GM23338 (cell line): ENCODE measurements at regions not wholly inside any gene's neighbourhood (a gene's known extent, or its start where the extent isn't known, plus 50 kb on each side); places are given as distances from the start of the nearest gene placed in this dataset.

Experiments
- CREB1 ChIP-seq: fragments of 250-450 bp; sonication (Bioruptor Pico); IDR thresholded peaks from 2 replicates; pipeline ENCODE4 v1.5.0; 2020; ENCODE audit warnings: low read depth, mild to moderate bottlenecking, moderate library complexity
- EZH2 ChIP-seq: fragments of 200-600 bp; sonication (generic); IDR thresholded peaks from one replicate; pipeline ENCODE4 v1.8.0; 2017; ENCODE audit warnings: antibody characterized with exemption, mild to moderate bottlenecking, low read depth; ENCODE audit not compliant: unreplicated experiment
- EZH2phosphoT487 ChIP-seq: fragments of 200-600 bp; sonication (generic); IDR thresholded peaks from one replicate; pipeline ENCODE4 v1.8.1; 2018; ENCODE audit warnings: antibody characterized with exemption; ENCODE audit not compliant: unreplicated experiment
- NANOG ChIP-seq: IDR thresholded peaks from 2 replicates; pipeline ENCODE4 v1.6.1; 2016; ENCODE audit warnings: antibody characterized with exemption, borderline replicate concordance
- POLR2AphosphoS5 ChIP-seq: IDR thresholded peaks from 2 replicates; pipeline ENCODE4 v1.6.1; 2016; ENCODE audit warnings: antibody characterized with exemption, low read depth
- STAT1 ChIP-seq: IDR thresholded peaks from one replicate; pipeline ENCODE4 v1.6.1; 2016; ENCODE audit warnings: antibody characterized with exemption; ENCODE audit not compliant: unreplicated experiment
- ZNF114 ChIP-seq: fragments of 250-450 bp; sonication (Bioruptor Pico); IDR thresholded peaks from 2 replicates; pipeline ENCODE4 v1.5.0; 2020; ENCODE audit warnings: mild to moderate bottlenecking, moderate library complexity
- ZNF331 ChIP-seq: fragments of 250-450 bp; sonication (Bioruptor Pico); IDR thresholded peaks from 2 replicates; pipeline ENCODE4 v1.5.0; 2020; ENCODE audit warnings: low read depth, mild to moderate bottlenecking, moderate library complexity
- TF ChIP-seq, protein P1 (sequence below): fragments of 250-450 bp; sonication (Bioruptor Pico); IDR thresholded peaks from 2 replicates; pipeline ENCODE4 v1.5.0; 2020; ENCODE audit warnings: mild to moderate bottlenecking, moderate library complexity
- TF ChIP-seq, protein P2 (sequence below), 2 experiments: fragments of 200-600 bp in 1 of 2; sonication (generic) in 1 of 2; conservative IDR thresholded peaks; 2 replicates each; pipeline versions ENCODE4 v1.5.1 to v1.6.1; 2016 to 2017; ENCODE audit warnings: antibody characterized with exemption in 2 of 2, low read depth in 2 of 2, mild to moderate bottlenecking in 2 of 2, moderate library complexity in 1 of 2
- TF ChIP-seq, protein P3 (sequence below): IDR thresholded peaks from 2 replicates; pipeline ENCODE4 v1.6.1; 2016; ENCODE audit warnings: antibody characterized with exemption

DNA sequence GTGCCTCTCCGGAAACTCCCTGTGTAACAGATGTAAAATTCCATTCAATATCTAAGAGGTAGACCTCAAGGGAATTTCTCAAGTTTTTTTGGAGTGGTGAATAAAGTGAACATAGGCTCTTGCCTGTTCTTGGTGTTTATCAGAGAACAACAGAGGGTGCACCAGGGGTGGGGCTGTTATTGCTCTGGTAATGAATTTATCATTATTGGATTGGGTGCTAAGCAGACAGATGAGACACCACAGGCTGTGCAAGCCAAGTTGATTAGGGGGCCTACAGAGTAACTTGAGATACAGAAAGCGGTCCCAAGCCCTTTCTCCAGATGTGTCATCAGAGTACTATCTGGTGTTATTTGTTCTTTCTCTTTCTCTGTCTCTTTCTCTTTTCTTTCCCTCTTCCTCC lies 286.3 kb downstream of the OSR1 start (continued):
- TF ChIP-seq, protein P1, sequence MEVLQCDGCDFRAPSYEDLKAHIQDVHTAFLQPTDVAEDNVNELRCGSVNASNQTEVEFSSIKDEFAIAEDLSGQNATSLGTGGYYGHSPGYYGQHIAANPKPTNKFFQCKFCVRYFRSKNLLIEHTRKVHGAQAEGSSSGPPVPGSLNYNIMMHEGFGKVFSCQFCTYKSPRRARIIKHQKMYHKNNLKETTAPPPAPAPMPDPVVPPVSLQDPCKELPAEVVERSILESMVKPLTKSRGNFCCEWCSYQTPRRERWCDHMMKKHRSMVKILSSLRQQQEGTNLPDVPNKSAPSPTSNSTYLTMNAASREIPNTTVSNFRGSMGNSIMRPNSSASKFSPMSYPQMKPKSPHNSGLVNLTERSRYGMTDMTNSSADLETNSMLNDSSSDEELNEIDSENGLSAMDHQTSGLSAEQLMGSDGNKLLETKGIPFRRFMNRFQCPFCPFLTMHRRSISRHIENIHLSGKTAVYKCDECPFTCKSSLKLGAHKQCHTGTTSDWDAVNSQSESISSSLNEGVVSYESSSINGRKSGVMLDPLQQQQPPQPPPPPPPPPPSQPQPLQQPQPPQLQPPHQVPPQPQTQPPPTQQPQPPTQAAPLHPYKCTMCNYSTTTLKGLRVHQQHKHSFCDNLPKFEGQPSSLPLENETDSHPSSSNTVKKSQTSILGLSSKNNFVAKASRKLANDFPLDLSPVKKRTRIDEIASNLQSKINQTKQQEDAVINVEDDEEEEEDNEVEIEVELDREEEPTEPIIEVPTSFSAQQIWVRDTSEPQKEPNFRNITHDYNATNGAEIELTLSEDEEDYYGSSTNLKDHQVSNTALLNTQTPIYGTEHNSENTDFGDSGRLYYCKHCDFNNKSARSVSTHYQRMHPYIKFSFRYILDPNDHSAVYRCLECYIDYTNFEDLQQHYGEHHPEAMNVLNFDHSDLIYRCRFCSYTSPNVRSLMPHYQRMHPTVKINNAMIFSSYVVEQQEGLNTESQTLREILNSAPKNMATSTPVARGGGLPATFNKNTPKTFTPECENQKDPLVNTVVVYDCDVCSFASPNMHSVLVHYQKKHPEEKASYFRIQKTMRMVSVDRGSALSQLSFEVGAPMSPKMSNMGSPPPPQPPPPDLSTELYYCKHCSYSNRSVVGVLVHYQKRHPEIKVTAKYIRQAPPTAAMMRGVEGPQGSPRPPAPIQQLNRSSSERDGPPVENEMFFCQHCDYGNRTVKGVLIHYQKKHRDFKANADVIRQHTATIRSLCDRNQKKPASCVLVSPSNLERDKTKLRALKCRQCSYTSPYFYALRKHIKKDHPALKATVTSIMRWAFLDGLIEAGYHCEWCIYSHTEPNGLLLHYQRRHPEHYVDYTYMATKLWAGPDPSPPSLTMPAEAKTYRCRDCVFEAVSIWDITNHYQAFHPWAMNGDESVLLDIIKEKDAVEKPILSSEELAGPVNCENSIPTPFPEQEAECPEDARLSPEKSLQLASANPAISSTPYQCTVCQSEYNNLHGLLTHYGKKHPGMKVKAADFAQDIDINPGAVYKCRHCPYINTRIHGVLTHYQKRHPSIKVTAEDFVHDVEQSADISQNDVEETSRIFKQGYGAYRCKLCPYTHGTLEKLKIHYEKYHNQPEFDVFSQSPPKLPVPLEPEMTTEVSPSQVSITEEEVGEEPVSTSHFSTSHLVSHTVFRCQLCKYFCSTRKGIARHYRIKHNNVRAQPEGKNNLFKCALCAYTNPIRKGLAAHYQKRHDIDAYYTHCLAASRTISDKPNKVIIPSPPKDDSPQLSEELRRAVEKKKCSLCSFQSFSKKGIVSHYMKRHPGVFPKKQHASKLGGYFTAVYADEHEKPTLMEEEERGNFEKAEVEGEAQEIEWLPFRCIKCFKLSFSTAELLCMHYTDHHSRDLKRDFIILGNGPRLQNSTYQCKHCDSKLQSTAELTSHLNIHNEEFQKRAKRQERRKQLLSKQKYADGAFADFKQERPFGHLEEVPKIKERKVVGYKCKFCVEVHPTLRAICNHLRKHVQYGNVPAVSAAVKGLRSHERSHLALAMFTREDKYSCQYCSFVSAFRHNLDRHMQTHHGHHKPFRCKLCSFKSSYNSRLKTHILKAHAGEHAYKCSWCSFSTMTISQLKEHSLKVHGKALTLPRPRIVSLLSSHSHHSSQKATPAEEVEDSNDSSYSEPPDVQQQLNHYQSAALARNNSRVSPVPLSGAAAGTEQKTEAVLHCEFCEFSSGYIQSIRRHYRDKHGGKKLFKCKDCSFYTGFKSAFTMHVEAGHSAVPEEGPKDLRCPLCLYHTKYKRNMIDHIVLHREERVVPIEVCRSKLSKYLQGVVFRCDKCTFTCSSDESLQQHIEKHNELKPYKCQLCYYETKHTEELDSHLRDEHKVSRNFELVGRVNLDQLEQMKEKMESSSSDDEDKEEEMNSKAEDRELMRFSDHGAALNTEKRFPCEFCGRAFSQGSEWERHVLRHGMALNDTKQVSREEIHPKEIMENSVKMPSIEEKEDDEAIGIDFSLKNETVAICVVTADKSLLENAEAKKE (CRISPR knock-in tag), result no peak
- TF ChIP-seq ZNF331 (CRISPR knock-in tag) (no peak), EZH2phosphoT487 (no peak), EZH2 (no peak), NANOG (no peak), ZNF114 (CRISPR knock-in tag) (no peak), CREB1 (CRISPR knock-in tag) (no peak), STAT1 (no peak), POLR2AphosphoS5 (no peak)
- TF ChIP-seq, protein P2, sequence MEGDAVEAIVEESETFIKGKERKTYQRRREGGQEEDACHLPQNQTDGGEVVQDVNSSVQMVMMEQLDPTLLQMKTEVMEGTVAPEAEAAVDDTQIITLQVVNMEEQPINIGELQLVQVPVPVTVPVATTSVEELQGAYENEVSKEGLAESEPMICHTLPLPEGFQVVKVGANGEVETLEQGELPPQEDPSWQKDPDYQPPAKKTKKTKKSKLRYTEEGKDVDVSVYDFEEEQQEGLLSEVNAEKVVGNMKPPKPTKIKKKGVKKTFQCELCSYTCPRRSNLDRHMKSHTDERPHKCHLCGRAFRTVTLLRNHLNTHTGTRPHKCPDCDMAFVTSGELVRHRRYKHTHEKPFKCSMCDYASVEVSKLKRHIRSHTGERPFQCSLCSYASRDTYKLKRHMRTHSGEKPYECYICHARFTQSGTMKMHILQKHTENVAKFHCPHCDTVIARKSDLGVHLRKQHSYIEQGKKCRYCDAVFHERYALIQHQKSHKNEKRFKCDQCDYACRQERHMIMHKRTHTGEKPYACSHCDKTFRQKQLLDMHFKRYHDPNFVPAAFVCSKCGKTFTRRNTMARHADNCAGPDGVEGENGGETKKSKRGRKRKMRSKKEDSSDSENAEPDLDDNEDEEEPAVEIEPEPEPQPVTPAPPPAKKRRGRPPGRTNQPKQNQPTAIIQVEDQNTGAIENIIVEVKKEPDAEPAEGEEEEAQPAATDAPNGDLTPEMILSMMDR (conservative IDR thresholded peaks at IDR 0.05; ENCODE audit: low read depth in 2 of 2), result no peak
- TF ChIP-seq, protein P3, sequence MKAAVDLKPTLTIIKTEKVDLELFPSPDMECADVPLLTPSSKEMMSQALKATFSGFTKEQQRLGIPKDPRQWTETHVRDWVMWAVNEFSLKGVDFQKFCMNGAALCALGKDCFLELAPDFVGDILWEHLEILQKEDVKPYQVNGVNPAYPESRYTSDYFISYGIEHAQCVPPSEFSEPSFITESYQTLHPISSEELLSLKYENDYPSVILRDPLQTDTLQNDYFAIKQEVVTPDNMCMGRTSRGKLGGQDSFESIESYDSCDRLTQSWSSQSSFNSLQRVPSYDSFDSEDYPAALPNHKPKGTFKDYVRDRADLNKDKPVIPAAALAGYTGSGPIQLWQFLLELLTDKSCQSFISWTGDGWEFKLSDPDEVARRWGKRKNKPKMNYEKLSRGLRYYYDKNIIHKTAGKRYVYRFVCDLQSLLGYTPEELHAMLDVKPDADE, result no peak
